ENCODE measurements at regions not wholly inside any gene's neighbourhood (a gene's known extent, or its start where the extent isn't known, plus 50 kb on each side); places are given as distances from the start of the nearest gene placed in this dataset.

- no peak for DNase-seq
Observed at GRCh38 chr9:80890124-80890523, 799.2 kb downstream of the TLE1 start.

DNA sequence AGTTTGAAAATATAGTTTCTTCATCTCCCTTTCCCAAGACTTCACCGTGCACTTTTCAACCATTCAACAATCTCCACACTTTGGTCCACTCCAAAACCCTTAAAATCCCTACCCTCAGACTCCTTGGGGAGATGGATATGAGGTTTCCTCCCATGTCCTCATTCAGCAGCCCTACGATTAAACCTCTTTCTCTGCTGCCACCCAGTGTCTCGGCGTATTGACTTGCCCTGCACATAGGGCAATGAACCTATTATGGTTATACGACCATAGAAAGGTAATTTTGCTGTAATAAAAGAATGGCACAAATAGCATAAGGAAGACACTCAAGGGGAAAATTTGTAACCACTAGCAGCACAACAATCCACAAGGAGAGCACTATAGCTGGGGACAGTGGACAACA lies 803.5 kb downstream of the TLE1 start:
- DNase-seq = no peak

GRCh38 chr9:80883826-80884579 lies 805.3 kb downstream of the TLE1 start:
- no peak for DNase-seq

- DNase-seq = no peak
Observed at GRCh38 chr9:80883426-80883825, 805.9 kb downstream of the TLE1 start.

- DNase-seq = no peak
Observed at GRCh38 chr9:80881940-80882339, 807.4 kb downstream of the TLE1 start.

GRCh38 chr9:80881320-80881719 lies 808.0 kb downstream of the TLE1 start:
- no peak for DNase-seq

DNA sequence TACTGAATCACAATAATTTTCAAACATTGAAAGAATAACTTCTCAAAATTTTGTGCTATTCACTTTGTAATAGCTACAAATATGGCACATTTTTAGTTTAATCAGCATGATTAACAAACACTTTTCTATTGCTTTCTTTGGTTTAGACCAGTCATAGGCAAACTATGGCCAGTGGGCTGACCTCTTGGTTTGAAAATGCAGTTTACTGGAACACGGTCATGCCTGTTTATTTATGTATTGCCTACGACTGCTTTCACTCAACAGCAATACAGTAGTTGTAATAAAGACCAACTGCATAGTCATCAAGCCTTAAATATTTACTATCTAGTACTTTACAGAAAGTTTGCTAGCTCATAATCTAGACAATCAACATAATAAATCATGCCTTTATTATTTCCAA lies 810.8 kb downstream of the TLE1 start:
- no peak for DNase-seq

DNA sequence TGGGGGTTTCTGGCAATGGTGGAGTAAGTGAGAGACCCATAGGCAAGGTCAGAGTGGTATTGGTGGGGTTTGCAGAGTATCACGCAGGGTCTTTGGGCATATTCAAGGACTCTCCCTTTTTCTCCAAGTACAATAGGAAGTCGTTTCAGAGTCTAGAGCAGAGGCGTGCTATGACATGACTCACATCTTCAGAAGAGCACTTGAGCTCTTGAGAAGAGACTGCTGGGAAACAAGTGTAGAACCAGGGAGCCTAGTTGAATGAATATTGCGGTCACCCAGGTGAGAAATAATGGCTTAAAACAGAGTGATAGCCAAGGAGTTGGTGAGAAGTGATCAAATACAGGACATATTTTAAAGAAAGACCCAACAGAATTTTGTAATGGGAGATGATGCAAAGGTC lies 813.4 kb downstream of the TLE1 start:
- DNase-seq = no peak

GRCh38 chr9:80874276-80874675 lies 815.1 kb downstream of the TLE1 start:
- DNase-seq = no peak

GRCh38 chr9:80873861-80874260 lies 815.5 kb downstream of the TLE1 start:
- DNase-seq = no peak

DNA sequence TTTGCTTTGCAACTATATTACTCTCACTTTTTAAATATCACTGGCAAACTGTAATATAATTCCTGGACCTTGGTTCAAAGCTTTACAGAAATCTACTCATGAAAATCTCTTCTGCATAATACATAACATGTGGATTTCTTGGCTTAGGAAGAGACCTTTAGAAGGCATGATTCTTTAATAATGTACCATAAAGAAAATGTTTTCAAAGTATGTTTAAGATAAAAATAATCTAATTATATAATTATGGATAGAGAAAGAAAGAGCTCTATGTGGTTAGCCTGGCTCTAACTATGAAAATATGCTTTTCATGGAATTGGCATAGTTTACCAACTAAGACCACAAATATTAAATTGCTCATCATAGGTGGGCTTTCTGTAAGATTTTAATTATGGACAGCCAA lies 817.8 kb downstream of the TLE1 start:
- DNase-seq = no peak

DNA sequence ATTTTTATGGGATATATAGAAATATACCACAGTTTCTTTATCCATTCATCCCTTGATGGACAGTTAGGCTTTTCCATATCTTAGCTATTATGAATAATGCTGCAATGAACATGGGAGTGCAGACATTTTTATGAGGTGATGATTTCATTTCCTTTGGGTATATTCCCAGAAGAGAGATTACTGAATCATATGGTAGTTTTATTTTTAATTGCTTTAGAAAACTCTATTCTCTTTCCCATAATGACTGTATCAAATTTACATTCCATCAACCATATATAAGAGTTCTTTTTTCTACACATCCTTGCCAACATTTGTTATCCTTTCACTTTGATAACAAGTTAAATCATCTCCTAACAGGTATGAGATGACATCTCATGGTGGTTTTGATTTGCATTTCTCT lies 821.6 kb downstream of the TLE1 start:
- no peak for DNase-seq

- no peak for DNase-seq
Observed at GRCh38 chr9:80866576-80867227, 822.6 kb downstream of the TLE1 start.

DNA sequence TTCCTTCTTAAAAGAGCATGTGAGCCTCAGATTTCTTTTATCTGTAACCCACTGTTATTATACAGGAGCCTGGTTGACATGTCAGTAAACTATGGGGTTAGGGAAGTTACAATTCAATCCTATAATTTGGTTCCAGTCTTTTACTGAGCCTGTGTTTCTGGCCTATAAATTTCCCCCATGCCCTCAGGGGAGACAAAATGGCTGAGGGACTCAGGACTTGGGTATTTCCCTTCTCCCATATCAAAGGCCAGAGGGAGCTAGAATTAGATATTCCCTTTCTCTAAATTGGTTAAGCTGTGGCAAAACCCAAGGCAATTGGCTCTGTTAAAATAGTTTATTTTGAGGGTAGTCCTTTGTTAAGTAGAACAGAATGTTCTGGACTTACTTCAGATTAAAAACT lies 823.2 kb downstream of the TLE1 start:
- no peak for DNase-seq

DNA sequence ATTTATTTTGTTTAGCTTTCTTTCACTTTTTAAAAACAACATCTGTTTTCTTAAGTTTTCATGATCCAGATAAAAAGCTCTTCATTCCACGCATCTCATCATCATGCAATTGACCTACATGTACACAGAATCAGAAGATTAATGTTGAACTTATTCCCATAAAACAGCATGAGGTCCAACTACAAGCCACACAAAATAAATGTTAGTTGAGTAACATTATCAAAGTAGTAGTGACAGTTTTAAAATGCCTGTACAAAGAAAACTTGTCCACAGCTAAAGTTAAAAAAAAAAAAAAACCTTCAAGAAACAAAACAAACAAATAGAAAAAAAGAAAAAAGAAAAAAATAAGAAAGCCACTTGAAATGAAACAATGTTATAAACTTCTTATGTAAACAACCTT lies 846.3 kb downstream of the TLE1 start:
- no peak for DNase-seq

DNA sequence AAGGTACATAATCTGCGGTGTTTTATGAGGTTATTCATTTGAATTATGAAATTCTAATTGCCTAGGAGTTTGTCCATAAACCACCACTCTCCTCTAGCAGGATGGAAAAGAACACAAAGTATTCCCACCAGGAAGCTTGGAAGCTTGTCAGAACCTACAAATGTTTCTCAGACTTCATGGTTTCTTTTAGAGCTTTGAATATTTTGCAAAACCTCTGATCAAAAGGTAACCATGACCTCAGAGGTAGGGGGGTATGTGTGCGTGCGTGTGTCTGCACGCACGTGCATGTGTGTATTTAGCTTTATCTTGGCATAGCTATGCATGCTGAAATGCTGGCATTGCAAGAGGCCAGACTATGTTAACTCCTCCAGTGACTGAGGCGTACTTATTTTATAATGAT lies 847.0 kb downstream of the TLE1 start:
- no peak for DNase-seq

DNA sequence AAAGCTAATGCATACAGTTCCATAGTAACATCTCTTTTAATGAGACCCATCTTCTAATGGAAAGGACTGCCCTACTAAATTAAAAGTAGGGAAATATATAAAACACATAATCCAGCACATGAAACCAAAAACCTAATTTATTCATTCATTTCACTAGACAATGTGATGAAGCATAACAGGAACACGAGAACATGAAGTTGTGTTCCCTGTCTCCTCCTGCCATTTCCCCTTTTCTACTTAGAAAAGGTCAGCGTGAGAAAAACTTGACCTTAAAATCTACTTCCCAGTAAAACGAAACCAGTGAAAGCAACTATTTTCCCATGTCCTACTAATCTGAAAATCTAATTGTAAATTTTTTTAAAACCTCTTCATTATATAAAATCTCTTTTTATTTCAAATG lies 847.5 kb downstream of the TLE1 start:
- no peak for DNase-seq

- DNase-seq = no peak
Observed at GRCh38 chr9:80839821-80840675, 849.3 kb downstream of the TLE1 start.

DNA sequence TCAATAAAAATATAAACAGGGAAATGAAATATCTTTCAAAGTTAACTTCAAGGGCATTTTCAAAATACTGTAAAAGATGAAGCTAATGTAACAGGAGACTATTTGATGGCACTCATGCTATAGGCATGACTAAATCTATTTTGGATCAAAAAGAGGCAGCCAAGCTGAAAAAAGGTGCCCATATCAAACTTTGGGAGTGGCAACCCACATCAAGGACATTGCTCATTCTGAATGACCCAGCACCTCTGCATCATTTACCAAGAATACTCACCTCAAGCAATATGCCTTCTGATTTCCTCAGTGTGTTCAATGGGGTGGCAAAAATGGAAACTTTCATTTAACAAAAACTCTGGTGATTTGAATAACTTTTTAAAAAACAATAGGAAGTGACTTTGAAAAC lies 853.3 kb downstream of the TLE1 start:
- DNase-seq = no peak

DNA sequence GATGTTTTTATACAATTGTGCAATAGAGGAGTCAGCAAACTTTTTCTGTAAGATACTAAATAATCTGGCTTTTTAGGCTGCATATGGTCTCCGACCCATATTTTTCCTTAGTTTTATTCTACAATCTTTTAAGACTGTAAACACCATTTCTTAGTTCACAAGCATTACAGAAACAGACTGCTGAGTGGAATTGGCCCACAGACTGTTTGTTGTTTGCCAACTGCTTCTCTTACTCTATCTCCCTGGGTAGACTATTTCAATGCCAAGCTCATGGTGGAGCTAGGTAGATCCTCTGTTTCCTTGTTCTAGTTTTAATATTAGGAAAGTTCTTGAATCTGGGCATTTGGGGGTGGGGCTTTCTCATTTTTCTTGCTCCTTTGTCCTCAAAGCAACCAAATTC lies 857.6 kb downstream of the TLE1 start:
- no peak for DNase-seq

DNA sequence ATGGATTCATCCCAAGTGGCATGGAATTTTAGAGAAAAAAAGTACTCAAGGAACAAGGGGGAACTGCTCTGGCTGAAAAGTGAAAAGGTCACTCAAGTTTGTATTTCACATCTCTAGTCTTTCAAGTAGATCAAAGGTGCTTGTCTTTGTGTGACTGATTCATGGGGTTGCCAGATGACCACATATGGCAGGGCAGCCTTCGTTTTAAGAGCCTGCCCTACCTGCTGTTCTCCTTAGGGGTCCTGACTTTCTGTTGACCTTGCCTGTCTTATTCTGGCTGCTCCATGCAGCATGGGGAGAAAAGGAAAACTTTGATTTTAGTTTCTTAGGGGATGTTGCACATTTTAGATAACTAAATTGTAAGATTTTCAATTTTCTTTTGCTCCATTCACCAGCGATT lies 877.7 kb downstream of the TLE1 start:
- DNase-seq = no peak

DNA sequence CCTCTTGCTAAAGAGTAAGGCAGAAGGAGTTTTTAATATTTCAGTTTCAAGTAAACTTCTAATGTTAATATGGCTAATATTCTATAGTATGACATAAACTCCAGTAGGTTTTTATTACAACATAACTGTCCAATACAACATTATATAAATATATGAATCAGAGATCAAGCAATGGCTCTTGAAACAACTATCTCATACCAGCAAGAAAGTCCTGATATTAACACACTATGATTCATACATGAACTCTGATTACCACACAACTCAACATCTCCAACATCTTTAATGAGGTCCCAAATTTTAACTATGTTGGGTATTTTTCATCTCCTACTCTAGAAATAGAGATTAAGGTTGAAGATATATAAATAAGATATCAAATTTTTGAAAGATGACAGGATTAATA lies 878.3 kb downstream of the TLE1 start:
- DNase-seq = no peak

DNA sequence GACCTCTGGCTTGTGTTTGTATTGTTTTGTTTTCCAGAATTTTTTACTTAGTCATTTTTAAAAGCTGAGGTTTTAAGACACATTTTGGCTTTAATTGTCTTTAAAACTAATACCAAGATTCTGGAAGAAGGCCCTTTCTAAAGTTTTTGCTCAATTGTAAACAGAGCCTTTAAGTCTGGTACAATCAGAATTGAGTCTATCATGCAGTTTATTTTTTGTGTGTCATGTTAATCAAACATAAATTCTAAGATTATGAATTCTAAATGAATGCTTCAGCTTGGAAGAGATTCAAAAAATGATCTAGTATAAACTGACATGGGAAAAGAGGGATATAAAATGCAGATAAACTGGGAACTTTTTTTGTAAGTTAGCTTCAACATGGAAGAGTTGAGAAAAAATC lies 882.7 kb downstream of the TLE1 start:
- no peak for DNase-seq

- no peak for DNase-seq
Observed at GRCh38 chr9:80804873-80805272, 884.5 kb downstream of the TLE1 start.

Measured in NCI-H2081 treated with DMSO at 0.1 percent for 48 hours (cell line).